K562 (cell line): ENCODE measurements at regions not wholly inside any gene's neighbourhood (a gene's known extent, or its start where the extent isn't known, plus 50 kb on each side); places are given as distances from the start of the nearest gene placed in this dataset.

Experiments used
- ATAC-seq: fragments of 200-7000 bp; cut with Tn5 transposase; 3 replicates; pipeline ENCODE4 v1.9.1; 2020; ENCODE audit warnings: moderate library complexity
- BruUV-seq: library from RNA; stranded (reverse); fragments of 400-500 nt; replicated peaks from 2 replicates; lab custom pipeline; 2021; lab: Mats Ljungman, UMichigan
- CTCF ChIA-PET: fragments of 300-600 bp; formaldehyde crosslinking; extraction: SDS; loops from one replicate; lab custom pipeline; 2021; ENCODE audit warnings: low intra/inter-chr PET ratio; lab: Yijun Ruan, JAX
- POLR2A ChIA-PET: fragments of 300-600, 350-650 bp; sonication (Branson Sonifier 250); formaldehyde crosslinking; extraction: SDS; loops from one replicate; lab custom pipeline; 2021; ENCODE audit warnings: antibody characterized with exemption, inconsistent platforms; lab: Yijun Ruan, JAX
- DNase-seq, 4 experiments: peaks; one replicate each; pipeline versions ENCODE4 v3.0.0 to v3.0.0-alpha.2; 2011 to 2018; ENCODE audit warnings: low spot score in 3 of 4, mixed read lengths in 3 of 4; ENCODE audit errors: extremely low read depth in 1 of 4
- FAIRE-seq: peaks from 2 replicates; lab custom pipeline; 2011; peaks lifted over from hg19 to GRCh38; lab: Jason Lieb, UNC
- H2AFZ ChIP-seq: 2 replicates; pipeline ENCODE4 v1.6.0; 2011; ENCODE audit warnings: low read depth, low read length, control low read depth, inconsistent platforms
- H3K27ac ChIP-seq: fragments of 200-600 bp; 3 replicates; pipeline ENCODE4 v1.8.0; 2011; ENCODE audit warnings: low read depth, mild to moderate bottlenecking, control low read depth, inconsistent platforms, low read length, moderate library complexity, mixed read lengths; ENCODE audit errors: extremely low read depth
- H3K27me3 ChIP-seq, 2 experiments: fragments of 300-600 bp in 1 of 2; 2 replicates in 1 of 2; 3 replicates in 1 of 2; pipeline versions ENCODE4 v1.6.0 to v1.8.0; 2011; ENCODE audit warnings: inconsistent platforms in 2 of 2, low read length in 2 of 2, mild to moderate bottlenecking in 1 of 2, mixed read lengths in 1 of 2, moderate library complexity in 1 of 2; ENCODE audit not compliant: control insufficient read depth in 2 of 2, insufficient read depth in 2 of 2
- H3K36me3 ChIP-seq: fragments of 300-600 bp; 3 replicates; pipeline ENCODE4 v1.8.0; 2011; ENCODE audit warnings: mild to moderate bottlenecking, low read length, inconsistent platforms; ENCODE audit not compliant: control insufficient read depth, insufficient read depth
- H3K4me1 ChIP-seq, 2 experiments: fragments of 200-600 bp in 1 of 2; replicated peaks in 1 of 2; 2 replicates in 1 of 2; 3 replicates in 1 of 2; pipeline versions ENCODE4 v1.5.1 to v1.8.0; 2011; ENCODE audit warnings: inconsistent platforms in 2 of 2, low read length in 2 of 2, mild to moderate bottlenecking in 1 of 2, mixed read lengths in 1 of 2, moderate library complexity in 1 of 2; ENCODE audit not compliant: control insufficient read depth in 2 of 2, insufficient read depth in 2 of 2
- H3K4me2 ChIP-seq: 2 replicates; pipeline ENCODE4 v1.6.1; 2011; ENCODE audit warnings: low read length, control low read depth, inconsistent platforms, mixed read lengths; ENCODE audit not compliant: insufficient read depth
- H3K4me3 ChIP-seq: fragments of 200-600 bp; sonication (generic), shearing (Covaris generic); 2 replicates; pipeline ENCODE4 v1.5.1; 2016; ENCODE audit warnings: control low read depth, inconsistent platforms
- H3K79me2 ChIP-seq: fragments of 200-600 bp; 3 replicates; pipeline ENCODE4 v1.8.0; 2011; ENCODE audit warnings: low read length, inconsistent platforms; ENCODE audit not compliant: control insufficient read depth, insufficient read depth
- H3K9ac ChIP-seq, 2 experiments: 2 replicates each; pipeline versions ENCODE4 v1.6.0 to v1.6.1; 2011; ENCODE audit warnings: low read depth in 2 of 2, low read length in 2 of 2, control low read depth in 1 of 2, inconsistent platforms in 1 of 2, mild to moderate bottlenecking in 1 of 2, mixed read lengths in 1 of 2; ENCODE audit not compliant: insufficient read depth in 1 of 2
- H3K9me1 ChIP-seq: one replicate; pipeline ENCODE4 v1.6.0; 2011; ENCODE audit warnings: inconsistent platforms, mild to moderate bottlenecking, low read length, moderate library complexity; ENCODE audit not compliant: control insufficient read depth, insufficient read depth
- H3K9me3 ChIP-seq: replicated peaks from 2 replicates; pipeline ENCODE4 v1.5.1; 2011; ENCODE audit warnings: low read depth, low read length, inconsistent platforms; ENCODE audit not compliant: control insufficient read depth, insufficient read depth
- H4K20me1 ChIP-seq: replicated peaks from 2 replicates; pipeline ENCODE4 v1.6.1; 2011; ENCODE audit warnings: low read length, inconsistent platforms, mixed read lengths; ENCODE audit not compliant: control insufficient read depth, insufficient read depth
- FOXP4 ChIP-seq: sonication (generic); formaldehyde crosslinking; IDR thresholded peaks from 2 replicates; pipeline ENCODE4 v1.8.0; 2022; ENCODE audit warnings: mild to moderate bottlenecking, missing genetic modification reagents, borderline replicate concordance
- HMGXB4 ChIP-seq: sonication (generic); formaldehyde crosslinking; IDR thresholded peaks from 2 replicates; pipeline ENCODE4 v1.8.1; 2023; ENCODE audit warnings: mild to moderate bottlenecking, missing genetic modification reagents
- NCOR1 ChIP-seq: fragments of 450-650 bp; IDR thresholded peaks from 2 replicates; pipeline ENCODE4 v1.6.1; 2016; ENCODE audit warnings: mild to moderate bottlenecking, moderate library complexity
- POLR3G ChIP-seq: IDR thresholded peaks from 2 replicates; pipeline ENCODE4 v1.6.1; 2011; ENCODE audit not compliant: insufficient read length, insufficient replicate concordance; ENCODE audit errors: extremely low read depth
- ZNF347 ChIP-seq: fragments of 450-650 bp; formaldehyde crosslinking; IDR thresholded peaks from 2 replicates; pipeline ENCODE4 v1.4.0; 2020; ENCODE audit warnings: low read depth, mild to moderate bottlenecking, moderate library complexity
- ZNF830 ChIP-seq: fragments of 250-450 bp; sonication (Bioruptor Pico); IDR thresholded peaks from 2 replicates; pipeline ENCODE4 v1.5.0; 2021; ENCODE audit warnings: mild to moderate bottlenecking
- WGBS: fragments of 100-300 bp; shearing (Covaris generic); methylation state at CpG from one replicate; pipeline ENCODE4 v1.1.6; 2016; ENCODE audit warnings: low coverage, mixed read lengths; ENCODE audit not compliant: insufficient coverage; ENCODE audit errors: missing lambda C conversion rate; 5-methylcytosine and 5-hydroxymethylcytosine counted together
- in situ Hi-C: fragments of 300-500 bp; cut with MboI; formaldehyde crosslinking; loops from 4 replicates; pipeline ENCODE4 v1.15.0; 2018; ENCODE audit warnings: inconsistent platforms, mixed read lengths
- intact Hi-C: fragments of 100-400 bp; cut with micrococcal nuclease; formaldehyde crosslinking; loops from 2 replicates; pipeline ENCODE4 v1.14.2; 2022

- no peak for TF ChIP-seq HMGXB4
- no peak for TF ChIP-seq FOXP4 (CRISPR knock-in tag)
- TF ChIP-seq ZNF830 (CRISPR knock-in tag), result no peak
- TF ChIP-seq NCOR1, result no peak
These were observed 110.9 kb upstream of the RND3 start (continued) for GRCh38 chr2:150598383-150598782.

- H4K20me1 ChIP-seq, result no peaks in the 10 kb centered on the region
- no peak overlapping the region for H3K4me3 ChIP-seq
- no peaks in the 10 kb centered on the region for H3K9me3 ChIP-seq
- no peak overlapping the region for H3K27ac ChIP-seq
- H3K9ac ChIP-seq, result no peak overlapping the region
- H3K36me3 ChIP-seq, result no peaks in the 10 kb centered on the region
- intact Hi-C loops (no loop called here), in situ Hi-C loops (no loop called here)
- no peak overlapping the region for H3K4me2 ChIP-seq
- no TSS peak for BruUV-seq
- CTCF ChIA-PET, result no interaction called here
- H2AFZ ChIP-seq, result no peak overlapping the region
- TF ChIP-seq ZNF347 (CRISPR knock-in tag) (no peak), POLR3G (no peak)
- no peak for DNase-seq
- ATAC-seq, result no peak
- no peaks in the 10 kb centered on the region for H3K79me2 ChIP-seq
- 0% methylated on average over 4 of the region's 4 CpGs for WGBS
- H3K4me1 ChIP-seq, result no peaks in the 10 kb centered on the region
- H3K27me3 ChIP-seq, result no peaks in the 10 kb centered on the region
- no peak for FAIRE-seq
- POLR2A ChIA-PET, result no interaction called here
- no peaks in the 10 kb centered on the region for H3K9me1 ChIP-seq
These were observed 108.5 kb upstream of the RND3 start for GRCh38 chr2:150595803-150596470.
